ENCODE measurements at regions not wholly inside any gene's neighbourhood (a gene's known extent, or its start where the extent isn't known, plus 50 kb on each side); places are given as distances from the start of the nearest gene placed in this dataset.

- Histone ChIP-seq H3K27ac (no peak overlapping the region), H3K27me3 (no peaks in the 10 kb centered on the region), H3K4me3 (no peak overlapping the region), H3K36me3 (no peaks in the 10 kb centered on the region), H3K4me1 (no peaks in the 10 kb centered on the region), H3K9me3 (no peaks in the 10 kb centered on the region)
- DNase-seq (no peak), ATAC-seq (peak; percentile 52)
- TF ChIP-seq CTCF (IDR thresholded peaks at IDR 0.05): no peak
- intact Hi-C loops (cut with DNase I): no loop called here
Measured at GRCh38 chr6:120108061-120108795, 758.7 kb upstream of the MAN1A1 start.

- Histone ChIP-seq H3K36me3 (no peaks in the 10 kb centered on the region), H3K4me1 (no peaks in the 10 kb centered on the region), H3K9me3 (no peaks in the 10 kb centered on the region), H3K27ac (no peak overlapping the region), H3K4me3 (no peak overlapping the region), H3K27me3 (no peaks in the 10 kb centered on the region)
- intact Hi-C loops (cut with DNase I): no loop called here
- DNase-seq (no peak), ATAC-seq (no peak)
- no peak for TF ChIP-seq CTCF (IDR thresholded peaks at IDR 0.05)
Measured at GRCh38 chr6:120103618-120104017, 754.1 kb upstream of the MAN1A1 start.

GRCh38 chr6:120096696-120097260, 747.2 kb upstream of the MAN1A1 start:
- ATAC-seq (no peak), DNase-seq (no peak)
- H3K27me3 ChIP-seq: no peaks in the 10 kb centered on the region
- no peaks in the 10 kb centered on the region for H3K36me3 ChIP-seq
- no peaks in the 10 kb centered on the region for H3K4me1 ChIP-seq
- intact Hi-C loops (cut with DNase I): no loop called here
- no peak overlapping the region for H3K4me3 ChIP-seq
- no peak for TF ChIP-seq CTCF (IDR thresholded peaks at IDR 0.05)
- H3K27ac ChIP-seq: no peak overlapping the region
- H3K9me3 ChIP-seq: no peaks in the 10 kb centered on the region

- Histone ChIP-seq H3K27ac (no peak overlapping the region), H3K4me3 (no peak overlapping the region), H3K4me1 (no peaks in the 10 kb centered on the region), H3K27me3 (no peaks in the 10 kb centered on the region), H3K36me3 (no peaks in the 10 kb centered on the region), H3K9me3 (no peaks in the 10 kb centered on the region)
- DNase-seq (no peak), ATAC-seq (no peak)
- intact Hi-C loops (cut with DNase I): no loop called here
- no peak for TF ChIP-seq CTCF (IDR thresholded peaks at IDR 0.05)
Measured at GRCh38 chr6:120083186-120083585, 733.6 kb upstream of the MAN1A1 start.

GRCh38 chr6:120077489-120077888, 727.9 kb upstream of the MAN1A1 start:
- no peak overlapping the region for H3K27ac ChIP-seq
- no peak for TF ChIP-seq CTCF (IDR thresholded peaks at IDR 0.05)
- ATAC-seq: no peak
- H3K4me1 ChIP-seq: no peaks in the 10 kb centered on the region
- no peaks in the 10 kb centered on the region for H3K36me3 ChIP-seq
- H3K4me3 ChIP-seq: no peak overlapping the region
- no peaks in the 10 kb centered on the region for H3K27me3 ChIP-seq
- intact Hi-C loops (cut with DNase I): no loop called here
- no peaks in the 10 kb centered on the region for H3K9me3 ChIP-seq
- no peak for DNase-seq

Measured in upper lobe of right lung (tissue), 1 donor.